GM23338 (cell line): ENCODE measurements at regions not wholly inside any gene's neighbourhood (a gene's known extent, or its start where the extent isn't known, plus 50 kb on each side); places are given as distances from the start of the nearest gene placed in this dataset.

Experiments
- ATAC-seq: fragments of 200-7000 bp; cut with Tn5 transposase; 3 replicates; pipeline ENCODE4 v1.9.1; 2020
- DNase-seq: peaks from one replicate; pipeline ENCODE4 v3.0.0-alpha.2; 2015; ENCODE audit warnings: low spot score
- H2AFZ ChIP-seq: fragments of 200-600 bp; sonication (generic); 2 replicates; pipeline ENCODE4 v1.8.0; 2016; ENCODE audit warnings: antibody characterized with exemption, mild to moderate bottlenecking, moderate library complexity
- H3F3A ChIP-seq: fragments of 200-600 bp; sonication (generic); replicated peaks from 2 replicates; pipeline ENCODE4 v1.8.0; 2017; ENCODE audit warnings: antibody characterized with exemption, mixed run types, low read depth
- H3K27ac ChIP-seq: fragments of 200-600 bp; sonication (generic); 2 replicates; pipeline ENCODE4 v1.6.1; 2016; ENCODE audit warnings: low read depth
- H3K27me3 ChIP-seq: fragments of 200-600 bp; sonication (generic); 2 replicates; pipeline ENCODE4 v1.8.0; 2016; ENCODE audit warnings: mild to moderate bottlenecking, mixed run types, moderate library complexity; ENCODE audit not compliant: insufficient read depth
- H3K36me3 ChIP-seq: fragments of 200-600 bp; sonication (generic); 2 replicates; pipeline ENCODE4 v1.8.0; 2016; ENCODE audit warnings: mild to moderate bottlenecking; ENCODE audit not compliant: insufficient read depth
- H3K4me1 ChIP-seq: fragments of 200-600 bp; sonication (generic); 2 replicates; pipeline ENCODE4 v1.8.0; 2016; ENCODE audit warnings: mild to moderate bottlenecking, moderate library complexity; ENCODE audit not compliant: insufficient read depth
- H3K4me2 ChIP-seq: fragments of 200-600 bp; sonication (generic); 2 replicates; pipeline ENCODE4 v1.7.1; 2017; ENCODE audit warnings: mixed run types
- H3K4me3 ChIP-seq: fragments of 200-600 bp; sonication (generic); 2 replicates; pipeline ENCODE4 v1.6.1; 2016; ENCODE audit warnings: mixed run types
- H3K79me2 ChIP-seq: fragments of 200-600 bp; sonication (generic); replicated peaks from 2 replicates; pipeline ENCODE4 v1.8.0; 2017; ENCODE audit warnings: mild to moderate bottlenecking; ENCODE audit not compliant: insufficient read depth
- H3K9me2 ChIP-seq: fragments of 200-600 bp; sonication (generic); 2 replicates; pipeline ENCODE4 v1.8.0; 2017; ENCODE audit not compliant: insufficient read depth
- H4K20me1 ChIP-seq: fragments of 200-600 bp; sonication (generic); replicated peaks from 2 replicates; pipeline ENCODE4 v1.8.0; 2017; ENCODE audit warnings: mild to moderate bottlenecking; ENCODE audit not compliant: insufficient read depth
- H3K27ac Mint-ChIP-seq: 2 replicates; pipeline ENCODE4 v1.8.0; 2020; ENCODE audit warnings: inconsistent platforms, mild to moderate bottlenecking, moderate library complexity, mixed read lengths
- H3K27me3 Mint-ChIP-seq: 3 replicates; pipeline ENCODE4 v1.8.0; 2022; ENCODE audit warnings: low read depth, mild to moderate bottlenecking, moderate library complexity, mixed read lengths, inconsistent platforms; ENCODE audit not compliant: insufficient read depth, poor library complexity
- H3K36me3 Mint-ChIP-seq: 3 replicates; pipeline ENCODE4 v1.8.0; 2021; ENCODE audit warnings: low read depth, mild to moderate bottlenecking, inconsistent platforms, moderate library complexity, mixed read lengths
- H3K4me1 Mint-ChIP-seq: 3 replicates; pipeline ENCODE4 v1.8.0; 2020; ENCODE audit warnings: mild to moderate bottlenecking, inconsistent platforms, mixed read lengths
- H3K4me3 Mint-ChIP-seq: 3 replicates; pipeline ENCODE4 v1.8.0; 2021; ENCODE audit warnings: moderate library complexity, mild to moderate bottlenecking, inconsistent platforms, mixed read lengths
- H3K9me3 Mint-ChIP-seq: 3 replicates; pipeline ENCODE4 v1.8.0; 2020; ENCODE audit warnings: moderate library complexity, mild to moderate bottlenecking, inconsistent platforms, mixed read lengths
- CREB1 ChIP-seq: fragments of 250-450 bp; sonication (Bioruptor Pico); IDR thresholded peaks from 2 replicates; pipeline ENCODE4 v1.5.0; 2020; ENCODE audit warnings: low read depth, mild to moderate bottlenecking, moderate library complexity
- CTCF ChIP-seq, 2 experiments: fragments of 200-600 bp in 1 of 2; sonication (generic) in 1 of 2; conservative IDR thresholded peaks; 2 replicates each; pipeline versions ENCODE4 v1.5.1 to v1.6.1; 2016 to 2017; ENCODE audit warnings: antibody characterized with exemption in 2 of 2, low read depth in 2 of 2, mild to moderate bottlenecking in 2 of 2, moderate library complexity in 1 of 2
- EZH2 ChIP-seq: fragments of 200-600 bp; sonication (generic); IDR thresholded peaks from one replicate; pipeline ENCODE4 v1.8.0; 2017; ENCODE audit warnings: antibody characterized with exemption, mild to moderate bottlenecking, low read depth; ENCODE audit not compliant: unreplicated experiment
- EZH2phosphoT487 ChIP-seq: fragments of 200-600 bp; sonication (generic); IDR thresholded peaks from one replicate; pipeline ENCODE4 v1.8.1; 2018; ENCODE audit warnings: antibody characterized with exemption; ENCODE audit not compliant: unreplicated experiment
- JUNB ChIP-seq: IDR thresholded peaks from one replicate; pipeline ENCODE4 v1.6.1; 2016; ENCODE audit warnings: antibody characterized with exemption; ENCODE audit not compliant: unreplicated experiment
- POLR2AphosphoS5 ChIP-seq: IDR thresholded peaks from 2 replicates; pipeline ENCODE4 v1.6.1; 2016; ENCODE audit warnings: antibody characterized with exemption, low read depth
- REST ChIP-seq: IDR thresholded peaks from one replicate; pipeline ENCODE4 v1.6.1; 2018; ENCODE audit warnings: antibody characterized with exemption; ENCODE audit not compliant: unreplicated experiment
- STAT1 ChIP-seq: IDR thresholded peaks from one replicate; pipeline ENCODE4 v1.6.1; 2016; ENCODE audit warnings: antibody characterized with exemption; ENCODE audit not compliant: unreplicated experiment
- ZNF114 ChIP-seq: fragments of 250-450 bp; sonication (Bioruptor Pico); IDR thresholded peaks from 2 replicates; pipeline ENCODE4 v1.5.0; 2020; ENCODE audit warnings: mild to moderate bottlenecking, moderate library complexity
- ZNF331 ChIP-seq: fragments of 250-450 bp; sonication (Bioruptor Pico); IDR thresholded peaks from 2 replicates; pipeline ENCODE4 v1.5.0; 2020; ENCODE audit warnings: low read depth, mild to moderate bottlenecking, moderate library complexity
- ZNF462 ChIP-seq: fragments of 250-450 bp; sonication (Bioruptor Pico); IDR thresholded peaks from 2 replicates; pipeline ENCODE4 v1.5.0; 2020; ENCODE audit warnings: mild to moderate bottlenecking, moderate library complexity

GRCh38 chr5:21195145-21195544 is 1207.1 kb upstream of the CDH18 start (continued):
- no peak for TF ChIP-seq REST
- no peak for TF ChIP-seq CTCF (conservative IDR thresholded peaks at IDR 0.05; ENCODE audit: low read depth in 2 of 2)
- TF ChIP-seq ZNF331 (CRISPR knock-in tag): no peak
- TF ChIP-seq JUNB: no peak
- no peak for TF ChIP-seq EZH2phosphoT487
- TF ChIP-seq CREB1: no peak

- no peak for ATAC-seq
- H3K27me3 Mint-ChIP-seq: peaks cover 4% of the 10 kb centered on the region
- Histone ChIP-seq H3K27me3 (no peaks in the 10 kb centered on the region), H3K9me2 (no peaks in the 10 kb centered on the region), H3F3A (no peaks in the 10 kb centered on the region), H3K4me1 (no peaks in the 10 kb centered on the region), H3K36me3 (no peaks in the 10 kb centered on the region), H3K4me2 (no peak overlapping the region), H3K27ac (no peak overlapping the region), H4K20me1 (no peaks in the 10 kb centered on the region), H2AFZ (no peak overlapping the region), H3K4me3 (no peak overlapping the region), H3K79me2 (no peaks in the 10 kb centered on the region)
- no peaks in the 10 kb centered on the region for H3K9me3 Mint-ChIP-seq
- no peaks in the 10 kb centered on the region; the same call in 2 of the 3 replicates for H3K4me1 Mint-ChIP-seq
- H3K4me3 Mint-ChIP-seq: no peak overlapping the region
- H3K27ac Mint-ChIP-seq: no peak overlapping the region
- no peaks in the 10 kb centered on the region for H3K36me3 Mint-ChIP-seq
- no peak for DNase-seq
- TF ChIP-seq CTCF (conservative IDR thresholded peaks at IDR 0.05; ENCODE audit: low read depth in 2 of 2): no peak
- TF ChIP-seq ZNF331 (CRISPR knock-in tag): no peak
- no peak for TF ChIP-seq ZNF462 (CRISPR knock-in tag)
- no peak for TF ChIP-seq EZH2
- no peak for TF ChIP-seq CREB1
- TF ChIP-seq EZH2phosphoT487: no peak
- TF ChIP-seq ZNF114: no peak
- TF ChIP-seq STAT1: no peak
- TF ChIP-seq POLR2AphosphoS5: no peak
Observed at GRCh38 chr5:21185536-21185935, 1197.5 kb upstream of the CDH18 start.
